ENCODE measurements at regions not wholly inside any gene's neighbourhood (a gene's known extent, or its start where the extent isn't known, plus 50 kb on each side); places are given as distances from the start of the nearest gene placed in this dataset.

GRCh38 chr18:68548904-68549870 is 165.7 kb downstream of the TMX3 start:
- Histone ChIP-seq H2AFZ (no peak overlapping the region), H3K27me3 (no peaks in the 10 kb centered on the region), H3K4me3 (no peak overlapping the region), H3K9me2 (replicated peaks; ENCODE audit: insufficient read depth) (no peaks in the 10 kb centered on the region), H3K36me3 (replicated peaks; ENCODE audit: insufficient read depth, low read depth) (no peaks in the 10 kb centered on the region), H3K9me3 (ENCODE audit: low read depth) (no peaks in the 10 kb centered on the region), H3K4me2 (no peak overlapping the region), H4K20me1 (ENCODE audit: insufficient read depth, poor library complexity, severe bottlenecking) (no peaks in the 10 kb centered on the region), H3K79me2 (no peaks in the 10 kb centered on the region), H3K4me1 (ENCODE audit: insufficient read depth) (no peaks in the 10 kb centered on the region), H3K27ac (no peak overlapping the region)
- 79% methylated on average over 9 of the region's 9 CpGs for WGBS (ENCODE audit: low lambda C conversion rate, missing lambda C conversion rate)
- no peak for TF ChIP-seq EZH2 (IDR thresholded peaks at IDR 0.05; ENCODE audit: borderline replicate concordance)
- TF ChIP-seq CTCF (IDR thresholded peaks at IDR 0.05; ENCODE audit: poor library complexity): no peak
- no peak for TF ChIP-seq EZH2phosphoT487 (IDR thresholded peaks at IDR 0.05; ENCODE audit: low read depth, severe bottlenecking, unreplicated experiment)
- no peak for DNase-seq (ENCODE audit: low spot score)

GRCh38 chr18:68543344-68543743 is 171.6 kb downstream of the TMX3 start:
- H3K9me3 ChIP-seq (ENCODE audit: low read depth): no peaks in the 10 kb centered on the region
- no peak overlapping the region for H2AFZ ChIP-seq
- no peak for TF ChIP-seq CTCF (IDR thresholded peaks at IDR 0.05; ENCODE audit: poor library complexity)
- TF ChIP-seq EZH2 (IDR thresholded peaks at IDR 0.05; ENCODE audit: borderline replicate concordance): no peak
- TF ChIP-seq EZH2phosphoT487 (IDR thresholded peaks at IDR 0.05; ENCODE audit: low read depth, severe bottlenecking, unreplicated experiment): no peak
- no peaks in the 10 kb centered on the region for H3K9me2 ChIP-seq (replicated peaks; ENCODE audit: insufficient read depth)
- no peaks in the 10 kb centered on the region for H3K36me3 ChIP-seq (replicated peaks; ENCODE audit: insufficient read depth, low read depth)
- no peaks in the 10 kb centered on the region for H3K4me1 ChIP-seq (ENCODE audit: insufficient read depth)
- H4K20me1 ChIP-seq (ENCODE audit: insufficient read depth, poor library complexity, severe bottlenecking): no peaks in the 10 kb centered on the region
- H3K4me3 ChIP-seq: no peak overlapping the region
- no peaks in the 10 kb centered on the region for H3K79me2 ChIP-seq
- no peak overlapping the region for H3K4me2 ChIP-seq
- DNase-seq (ENCODE audit: low spot score): no peak
- no peak overlapping the region for H3K27ac ChIP-seq
- WGBS (ENCODE audit: low lambda C conversion rate, missing lambda C conversion rate): 87% methylated on average over 2 of the region's 2 CpGs
- no peaks in the 10 kb centered on the region for H3K27me3 ChIP-seq

GRCh38 chr18:68542846-68543245 is 172.1 kb downstream of the TMX3 start:
- WGBS (ENCODE audit: low lambda C conversion rate, missing lambda C conversion rate): 75% methylated on average over 1 of the region's 1 CpG
- Histone ChIP-seq H3K4me2 (no peak overlapping the region), H3K9me2 (replicated peaks; ENCODE audit: insufficient read depth) (no peaks in the 10 kb centered on the region), H2AFZ (no peak overlapping the region), H3K27ac (no peak overlapping the region), H3K79me2 (no peaks in the 10 kb centered on the region), H3K27me3 (no peaks in the 10 kb centered on the region), H3K4me3 (no peak overlapping the region), H3K9me3 (ENCODE audit: low read depth) (no peaks in the 10 kb centered on the region), H3K36me3 (replicated peaks; ENCODE audit: insufficient read depth, low read depth) (no peaks in the 10 kb centered on the region), H3K4me1 (ENCODE audit: insufficient read depth) (no peaks in the 10 kb centered on the region), H4K20me1 (ENCODE audit: insufficient read depth, poor library complexity, severe bottlenecking) (no peaks in the 10 kb centered on the region)
- TF ChIP-seq CTCF (IDR thresholded peaks at IDR 0.05; ENCODE audit: poor library complexity) (no peak), EZH2 (IDR thresholded peaks at IDR 0.05; ENCODE audit: borderline replicate concordance) (no peak)
- DNase-seq (ENCODE audit: low spot score): no peak

Data from hepatocyte (in vitro differentiated cells).